NT2/D1 (cell line): ENCODE measurements at regions not wholly inside any gene's neighbourhood (a gene's known extent, or its start where the extent isn't known, plus 50 kb on each side); places are given as distances from the start of the nearest gene placed in this dataset.

Experiments used
- SUZ12 ChIP-seq: IDR thresholded peaks from 2 replicates; pipeline ENCODE4 v1.6.1; 2011; ENCODE audit not compliant: insufficient read length, insufficient read depth; ENCODE audit errors: extremely low read depth
- YY1 ChIP-seq: IDR thresholded peaks from 2 replicates; pipeline ENCODE4 v1.6.1; 2011; ENCODE audit not compliant: insufficient read length, insufficient read depth
- ZNF274 ChIP-seq: IDR thresholded peaks from 2 replicates; pipeline ENCODE4 v1.6.1; 2011; ENCODE audit warnings: mild to moderate bottlenecking, low read depth, low read length

DNA sequence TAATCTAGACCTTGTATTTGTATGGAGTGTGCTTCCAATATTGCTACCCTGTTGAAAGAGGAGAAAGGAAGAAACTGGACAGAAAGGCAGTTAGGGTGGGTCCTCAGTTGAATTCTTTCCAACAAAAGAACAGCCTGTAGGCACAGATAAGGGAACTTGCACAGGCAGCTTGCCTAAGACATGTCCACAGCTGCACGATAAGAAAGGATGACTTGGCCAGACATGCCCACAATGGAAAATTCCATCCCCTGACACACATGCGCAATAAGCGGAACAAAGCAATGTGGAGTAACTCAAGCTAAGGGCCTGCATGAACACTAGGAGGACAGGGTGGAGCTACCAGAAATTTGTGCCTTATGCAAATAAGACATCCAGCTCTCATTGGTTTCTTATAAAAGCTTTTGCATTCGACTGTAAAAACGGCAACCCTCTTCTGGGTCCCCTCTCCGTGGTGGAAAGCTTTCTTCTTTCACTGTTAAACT is 1084.7 kb upstream of the NXPH2 start:
- no peak for TF ChIP-seq YY1
- TF ChIP-seq ZNF274: no peak
- no peak for TF ChIP-seq SUZ12
